ENCODE measurements at regions not wholly inside any gene's neighbourhood (a gene's known extent, or its start where the extent isn't known, plus 50 kb on each side); places are given as distances from the start of the nearest gene placed in this dataset.

DNA sequence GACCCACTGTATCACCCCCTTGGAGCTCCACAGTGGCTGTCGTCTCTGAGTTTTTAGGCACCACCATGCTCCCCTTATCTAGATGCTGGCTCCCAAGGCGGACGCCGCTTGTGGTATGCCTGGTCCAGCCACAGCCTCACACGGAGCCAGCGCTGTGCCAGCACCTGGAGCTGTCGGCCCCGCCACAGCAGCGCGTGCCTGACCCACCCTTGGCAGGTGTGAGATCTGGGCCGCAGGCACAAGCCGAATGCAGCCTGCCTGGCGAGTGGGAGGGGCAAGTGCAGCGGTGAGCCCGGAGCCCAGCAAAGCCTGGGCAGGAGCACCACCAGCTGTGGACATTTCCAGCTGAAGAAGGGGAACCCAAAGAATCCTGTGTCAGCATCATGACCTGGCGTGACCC is 91.9 kb upstream of the BACE2 start:
- DNase-seq (ENCODE audit: low spot score): peak; percentile 17

DNA sequence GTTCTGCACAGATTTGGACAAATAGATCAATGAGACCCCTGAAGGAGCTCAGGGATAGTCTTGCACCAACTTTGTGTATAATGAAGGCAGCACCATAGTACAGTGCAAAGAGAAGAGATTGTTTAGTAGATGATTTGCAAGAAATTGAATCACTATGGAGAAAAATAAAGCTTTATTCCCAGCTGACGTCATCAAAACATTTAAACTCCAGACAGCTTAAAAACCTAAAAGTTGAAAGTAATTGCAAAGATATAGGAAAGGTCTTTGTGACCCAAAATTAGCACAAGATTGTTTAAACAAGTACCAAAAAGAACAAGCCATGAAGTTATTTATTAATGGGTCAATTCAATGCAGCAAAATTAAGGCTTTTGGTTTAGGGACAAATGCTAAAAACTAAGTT is 88.8 kb upstream of the BACE2 start:
- no peak for DNase-seq (ENCODE audit: low spot score)

DNA sequence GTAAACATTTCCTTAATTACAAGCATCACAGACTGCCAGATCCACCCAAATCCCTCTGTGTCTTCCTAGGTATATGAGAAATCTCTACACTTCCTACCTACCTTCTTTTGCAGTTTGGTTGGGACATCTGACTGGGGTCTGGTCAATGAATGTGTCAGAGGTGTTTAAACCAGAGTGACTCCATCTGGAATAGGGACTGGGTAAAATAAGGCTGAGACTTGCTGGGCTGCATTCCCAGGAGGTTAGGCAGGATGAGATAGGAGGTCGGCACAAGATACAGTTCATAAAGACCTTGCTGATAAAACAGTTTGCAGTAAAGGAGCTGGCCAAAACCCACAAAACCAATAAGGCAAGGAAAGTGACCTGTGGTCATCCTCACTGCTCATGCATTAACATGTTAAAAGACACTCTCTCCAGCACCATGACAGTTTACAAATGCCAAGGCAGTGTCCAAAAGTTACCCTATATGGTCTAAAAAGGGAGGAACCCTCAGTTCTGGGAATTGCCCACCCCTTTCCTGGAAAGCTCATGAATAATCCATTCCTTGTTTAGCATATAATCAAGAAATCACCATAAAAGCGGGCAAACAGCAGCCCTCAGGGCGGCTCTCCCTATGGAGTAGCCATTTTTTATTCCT is 87.4 kb upstream of the BACE2 start:
- DNase-seq (ENCODE audit: low spot score): no peak

DNA sequence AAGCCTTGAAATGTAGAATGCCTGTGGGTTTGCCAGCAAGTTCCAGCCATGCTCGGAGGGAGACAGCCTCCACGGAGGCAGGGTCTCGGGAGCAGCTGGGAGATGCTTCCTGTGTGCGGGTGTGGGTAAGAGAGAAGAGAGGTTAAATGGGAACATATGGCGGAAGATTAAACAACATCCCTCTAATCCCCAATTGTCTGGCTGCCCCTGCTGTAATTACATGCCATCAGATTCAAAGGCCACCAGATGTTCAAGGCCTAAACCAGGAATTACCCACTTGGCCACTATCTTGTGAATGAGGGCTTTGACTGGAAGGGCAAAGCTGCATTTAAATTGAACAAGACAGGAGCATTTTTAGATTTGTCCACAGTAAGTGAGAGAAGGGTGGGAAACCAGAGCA is 81.4 kb upstream of the BACE2 start:
- no peak for DNase-seq (ENCODE audit: low spot score)

DNA sequence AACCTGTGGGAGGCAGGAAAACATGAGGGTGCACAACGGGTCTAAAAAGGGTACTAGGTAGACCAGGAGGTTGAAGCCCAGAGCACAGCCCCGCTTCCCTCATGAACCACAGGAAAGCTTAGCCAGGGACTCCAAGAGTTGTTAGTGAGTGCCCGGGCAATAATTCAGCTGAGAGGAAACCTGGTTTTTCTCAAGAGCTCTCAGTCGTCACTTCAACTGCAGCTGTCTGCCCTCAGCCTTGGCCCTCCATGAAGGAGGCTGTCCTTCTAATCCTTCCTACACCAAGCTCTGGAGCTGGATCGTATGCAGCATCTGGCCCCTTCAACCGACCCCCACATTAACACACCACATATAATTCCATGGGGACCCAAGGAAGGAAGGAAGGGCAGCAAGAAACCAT is 77.0 kb upstream of the BACE2 start:
- no peak for DNase-seq (ENCODE audit: low spot score)

DNA sequence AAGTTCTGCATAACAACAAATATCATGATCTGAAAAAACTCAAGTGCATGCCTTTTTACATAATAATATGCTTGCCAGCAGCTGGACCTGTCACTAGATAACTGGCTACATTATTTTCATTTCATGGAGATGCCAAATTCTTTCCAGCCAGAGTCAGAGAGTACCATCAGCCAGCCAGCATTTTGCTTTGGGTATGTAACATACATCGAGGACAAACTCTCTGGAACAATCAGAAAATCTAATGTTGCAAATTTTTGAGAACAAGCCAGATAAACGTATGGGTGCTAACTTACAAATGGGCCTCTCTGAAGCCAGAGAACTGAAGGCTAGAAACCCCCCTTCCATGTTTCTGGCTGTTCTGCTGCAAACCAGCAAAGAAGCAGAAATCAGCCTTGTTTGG is 76.3 kb upstream of the BACE2 start:
- DNase-seq (ENCODE audit: low spot score): no peak

DNA sequence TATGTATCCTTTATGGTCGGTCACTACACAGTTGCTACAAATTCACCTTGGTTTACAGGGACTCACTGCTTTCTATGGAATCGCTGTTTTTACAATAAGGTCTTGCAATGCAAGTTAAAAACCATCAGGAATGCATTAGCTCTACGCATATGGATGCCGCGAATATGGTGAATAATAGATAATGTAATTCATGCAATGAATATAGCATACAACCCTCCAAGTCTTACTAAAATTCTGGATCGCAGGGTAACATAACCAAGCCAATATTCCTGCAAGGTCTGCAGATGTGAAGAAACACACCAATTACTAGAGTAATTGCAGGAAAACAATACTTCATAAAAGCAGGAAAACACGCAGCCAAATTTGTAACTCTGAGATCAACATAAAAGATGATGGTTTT is 75.6 kb upstream of the BACE2 start:
- no peak for DNase-seq (ENCODE audit: low spot score)

DNA sequence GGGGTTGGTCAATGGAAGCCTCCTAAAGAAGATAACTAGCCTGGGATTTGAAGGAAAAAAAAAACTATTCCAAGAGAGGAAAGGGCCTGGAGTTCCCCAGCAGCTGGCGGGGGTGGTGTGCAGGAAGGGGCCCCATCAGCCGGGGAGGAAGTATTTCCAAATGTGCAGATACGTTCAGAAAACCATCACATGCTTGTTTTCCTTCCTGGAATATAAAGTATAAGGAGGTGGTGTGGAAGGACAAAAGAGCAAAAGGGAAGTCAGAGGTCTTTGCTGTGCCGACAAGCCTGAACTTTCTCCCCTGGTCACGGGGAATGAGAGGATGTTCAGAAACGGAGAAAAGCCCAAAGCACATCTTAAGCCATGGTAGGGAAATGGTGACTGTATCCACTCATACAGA is 72.0 kb upstream of the BACE2 start:
- DNase-seq (ENCODE audit: low spot score): no peak

DNA sequence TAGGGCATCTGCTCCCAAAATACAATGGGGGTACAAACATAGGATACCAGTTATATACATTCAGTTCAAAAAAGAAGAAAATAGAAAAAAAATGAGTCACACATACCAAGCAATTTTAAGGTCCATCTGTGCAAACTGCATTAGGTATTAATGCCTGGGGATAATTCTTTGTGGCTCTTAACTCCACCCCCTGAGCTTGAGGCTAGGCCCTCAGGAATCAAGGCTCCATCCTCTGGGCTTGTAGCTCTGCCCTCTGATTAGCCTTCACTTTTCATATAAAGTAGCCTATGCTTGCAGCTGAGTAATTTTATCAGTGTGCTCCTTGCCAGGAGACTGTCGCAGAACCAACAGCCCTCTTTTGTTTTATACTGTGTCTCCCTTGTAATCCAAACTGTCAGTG is 69.9 kb upstream of the BACE2 start:
- DNase-seq (ENCODE audit: low spot score): no peak

DNA sequence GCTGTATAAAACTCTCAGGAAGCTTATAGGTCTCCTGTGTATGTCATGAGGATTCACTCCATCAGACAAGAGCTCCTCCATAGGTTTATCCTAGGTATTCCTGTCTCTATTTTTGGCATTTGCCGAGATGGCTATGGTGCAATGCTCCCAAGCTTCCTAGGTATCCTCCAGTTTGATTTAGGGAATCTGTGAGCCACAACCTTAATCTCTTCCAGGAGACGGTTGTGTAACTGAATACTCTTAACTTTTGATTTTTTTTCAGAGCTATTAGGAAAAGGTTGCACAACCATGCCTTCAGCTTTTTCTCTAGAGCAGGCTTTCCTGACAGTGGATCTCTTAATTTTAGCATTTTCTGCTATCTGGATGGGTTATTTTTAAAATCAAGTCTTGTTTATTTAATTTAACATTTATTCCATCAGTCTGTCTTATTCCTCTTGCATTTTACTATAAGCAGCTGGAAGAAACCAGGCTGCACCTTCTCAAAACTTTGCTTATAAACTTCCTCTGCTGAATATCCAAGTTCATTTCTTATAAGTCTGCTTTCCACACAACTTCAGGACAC is 69.4 kb upstream of the BACE2 start:
- DNase-seq (ENCODE audit: low spot score): no peak

DNA sequence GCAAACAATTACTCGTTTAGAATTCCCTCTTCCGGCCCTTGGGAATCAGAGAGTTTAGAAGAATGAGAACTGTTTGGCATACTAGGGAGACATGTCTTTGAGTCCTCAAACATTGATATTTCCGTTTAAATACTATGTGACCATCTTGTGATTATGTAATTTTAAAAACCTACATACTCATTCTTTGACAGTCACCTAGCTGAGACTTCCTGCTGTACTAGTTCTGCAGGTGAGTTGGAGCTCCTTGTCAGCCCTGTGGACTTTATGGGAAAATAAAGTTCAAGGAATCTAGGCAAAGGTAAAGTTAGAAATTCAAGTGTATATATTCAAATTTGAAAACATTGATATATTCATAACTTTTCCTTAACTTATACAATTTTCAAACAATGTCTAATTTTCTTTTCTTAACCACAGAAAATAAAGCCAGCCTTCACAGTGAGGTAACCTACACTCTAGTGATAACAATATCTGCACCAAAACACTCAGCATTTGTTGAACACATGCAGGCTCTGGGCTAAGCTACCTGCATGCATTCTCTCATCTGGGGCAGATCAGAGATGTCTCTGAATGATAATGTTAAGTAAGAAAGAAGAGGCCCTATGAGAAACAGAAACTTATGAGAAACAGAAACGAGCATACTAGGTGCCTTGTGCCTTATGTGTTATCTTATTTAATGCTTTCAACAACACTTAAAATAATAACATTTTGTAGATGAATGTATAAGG is 67.0 kb upstream of the BACE2 start:
- no peak for DNase-seq (ENCODE audit: low spot score)

DNA sequence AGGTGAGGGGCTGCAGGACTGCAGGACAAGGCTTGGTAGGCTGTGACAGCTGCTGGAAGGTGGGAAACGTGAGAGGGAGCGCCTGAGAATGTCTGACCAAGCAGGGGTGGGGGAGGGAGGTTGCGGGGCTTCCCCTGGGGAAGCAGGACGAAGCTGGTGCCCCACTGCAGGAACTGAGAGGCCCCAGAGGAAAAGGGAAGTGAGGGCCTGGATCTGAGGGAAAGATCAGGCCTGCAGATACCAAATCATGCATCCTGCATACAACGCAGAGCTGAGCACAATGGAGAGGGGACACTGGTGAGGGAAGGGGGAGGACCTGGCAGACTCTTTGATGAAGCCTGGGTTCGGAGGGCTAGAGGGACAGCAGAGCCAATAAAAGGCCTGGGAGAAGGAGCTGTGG is 65.7 kb upstream of the BACE2 start:
- no peak for DNase-seq (ENCODE audit: low spot score)

DNA sequence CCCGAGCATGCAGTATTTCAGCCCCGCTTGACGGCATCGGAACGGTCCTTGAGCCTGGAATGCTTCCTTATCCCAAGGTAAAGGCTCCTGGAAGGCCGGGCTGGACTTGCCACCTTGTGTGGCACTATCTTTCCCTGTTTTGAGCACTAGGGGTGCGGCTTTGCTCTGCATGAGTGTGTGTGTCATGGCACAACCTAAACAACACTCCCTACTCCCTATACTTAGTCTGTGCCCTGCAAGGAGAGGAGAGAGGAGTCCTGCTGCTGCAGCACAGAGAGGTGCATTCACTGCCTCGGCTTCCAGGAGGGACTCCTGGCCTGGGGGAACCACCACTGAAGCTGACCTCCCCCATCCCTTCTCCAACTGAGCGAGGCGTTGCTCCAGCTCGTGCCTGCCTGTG is 60.4 kb upstream of the BACE2 start:
- DNase-seq (ENCODE audit: low spot score): no peak

DNA sequence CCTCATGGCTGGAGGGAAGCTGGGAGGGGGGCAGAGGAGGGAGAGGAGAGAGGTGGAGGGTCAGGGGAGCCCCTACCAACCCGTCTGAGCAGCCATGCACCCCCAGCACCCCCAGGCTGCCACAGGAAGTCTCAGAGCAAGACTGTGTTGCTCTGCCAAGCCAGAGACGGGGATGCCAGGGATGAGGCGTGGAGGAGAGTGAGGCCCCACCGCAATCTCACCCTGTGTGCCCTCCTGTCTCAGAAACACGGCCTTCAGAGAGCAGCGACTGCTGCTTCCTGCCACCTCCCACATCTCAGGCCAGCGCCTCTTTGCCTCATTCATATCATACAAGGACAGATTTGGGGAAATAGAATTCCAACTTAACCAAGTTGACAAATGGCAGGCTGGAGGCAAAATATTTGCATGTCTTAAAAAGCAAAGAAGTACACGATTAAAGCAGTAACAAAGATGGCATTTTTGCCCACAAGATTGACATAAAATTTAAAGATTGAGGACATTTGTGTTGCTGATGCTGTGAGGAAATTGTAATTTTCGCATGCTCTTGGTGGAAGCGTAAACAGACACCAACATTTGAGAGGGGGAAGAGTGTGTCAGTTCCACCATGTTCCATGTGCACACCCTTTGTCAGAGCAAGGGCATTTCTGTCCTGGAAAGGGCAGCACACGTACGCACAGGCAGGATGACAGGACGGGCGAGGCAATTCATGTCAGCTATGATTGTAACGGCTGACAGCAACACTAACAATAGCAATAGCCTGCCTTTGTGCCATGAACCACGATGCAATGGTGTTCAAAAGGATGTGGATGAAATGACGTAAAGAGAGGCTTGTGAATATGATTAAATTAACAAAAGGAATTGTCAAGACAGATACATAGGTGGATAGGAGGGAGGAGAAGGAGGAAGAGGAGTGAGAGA is 59.0 kb upstream of the BACE2 start:
- DNase-seq (ENCODE audit: low spot score): no peak

DNA sequence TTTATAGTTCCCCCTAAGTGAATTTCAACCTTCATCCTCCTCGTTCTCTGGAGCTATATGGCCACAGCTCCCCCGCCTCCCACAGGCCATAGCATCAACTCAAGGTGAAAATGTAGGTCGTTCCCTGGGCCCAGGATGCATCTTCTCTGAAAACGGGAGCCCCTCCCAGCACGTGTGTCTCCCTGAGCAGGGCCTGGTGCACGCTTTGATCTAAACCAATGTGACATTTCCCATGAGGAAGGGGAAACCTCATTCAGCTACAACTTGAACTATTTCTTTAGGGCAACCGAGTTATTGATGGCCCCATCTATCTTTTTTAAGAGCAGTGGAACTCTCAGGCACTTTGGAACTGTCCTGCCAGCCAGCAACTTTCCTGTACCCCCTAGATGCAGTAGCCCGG is 57.8 kb upstream of the BACE2 start:
- no peak for DNase-seq (ENCODE audit: low spot score)

DNA sequence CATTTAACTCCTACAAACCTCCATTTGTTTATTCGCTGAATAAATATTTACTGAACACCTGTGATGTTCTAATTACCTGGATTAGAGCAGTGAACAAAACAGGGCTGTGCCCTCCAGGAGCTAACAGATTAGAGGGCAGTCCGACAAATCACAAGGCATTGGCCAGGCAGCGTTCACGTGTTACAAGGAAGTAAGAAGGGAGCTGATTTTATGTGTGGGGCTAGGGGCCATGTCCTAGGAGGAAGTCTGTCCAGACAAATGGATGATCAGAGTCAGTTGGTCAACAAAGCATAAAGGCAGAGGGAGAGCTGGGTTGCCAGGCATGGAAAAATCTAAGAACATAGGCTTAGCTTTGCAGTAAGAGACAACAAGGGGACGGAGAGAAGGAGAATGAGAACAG is 57.3 kb upstream of the BACE2 start:
- no peak for DNase-seq (ENCODE audit: low spot score)

DNA sequence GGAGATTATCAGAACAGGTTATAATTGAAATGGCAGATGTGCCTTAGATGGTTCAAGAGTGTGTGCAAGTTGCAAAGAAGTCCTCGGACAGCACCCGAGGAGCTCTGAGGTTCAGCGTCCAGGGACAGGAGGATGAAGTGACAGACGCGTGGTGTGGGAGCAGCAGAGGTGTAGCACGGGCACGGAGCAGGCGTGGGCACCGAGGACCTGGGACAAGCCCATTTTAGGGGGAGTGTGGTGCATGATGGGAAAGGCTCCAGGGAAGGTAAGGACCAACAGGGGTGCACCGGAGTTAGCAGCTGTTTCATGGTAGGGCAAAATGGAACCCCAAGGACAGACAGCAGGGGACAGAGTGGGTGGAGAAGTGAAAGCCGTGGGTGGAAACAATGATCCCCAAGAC is 56.3 kb upstream of the BACE2 start:
- DNase-seq (ENCODE audit: low spot score): no peak

DNA sequence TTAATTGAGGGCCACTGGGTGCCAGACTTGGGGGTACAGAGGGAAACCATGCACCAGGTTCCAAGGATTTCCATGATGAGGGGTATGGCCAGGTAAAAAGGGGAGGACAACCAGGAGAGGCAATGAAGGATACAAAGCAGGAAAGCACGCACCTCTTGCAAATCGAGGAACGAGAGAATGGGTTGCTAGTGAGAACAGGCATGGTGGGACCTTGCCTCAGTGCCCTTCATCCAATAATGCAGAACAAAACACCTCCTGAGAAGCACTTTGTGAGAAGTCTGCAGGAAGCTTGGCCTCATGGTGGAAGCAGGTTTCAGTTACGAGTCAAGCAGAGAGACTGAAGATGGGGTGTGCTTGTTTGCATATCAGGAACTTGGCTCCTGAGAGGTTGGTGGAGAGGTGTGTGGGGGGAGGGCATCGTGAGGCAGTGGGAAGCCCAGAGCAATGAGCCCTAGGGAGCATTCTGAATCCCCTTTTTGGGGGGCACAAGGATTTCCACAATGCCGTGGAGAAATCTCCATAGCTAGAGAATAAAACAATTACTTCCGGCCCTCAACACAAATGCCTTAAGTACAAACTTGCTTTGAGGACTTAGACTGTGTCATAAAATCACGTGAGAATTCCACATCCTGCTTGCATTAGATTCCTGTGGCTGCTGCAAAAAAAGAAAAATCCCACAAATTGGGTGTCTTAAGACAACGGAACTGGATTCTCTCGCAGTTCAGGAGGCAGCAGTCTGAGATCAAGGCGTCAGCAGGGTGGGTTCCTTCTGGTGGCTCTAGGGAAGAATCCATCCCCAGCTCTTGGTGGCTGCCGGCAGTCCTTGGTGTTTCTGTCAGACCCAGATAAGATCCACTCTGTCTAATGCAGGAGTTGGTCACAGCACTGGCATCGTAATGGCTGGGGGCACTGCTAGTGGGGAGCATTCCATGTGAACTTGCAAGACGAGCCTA is 54.9 kb upstream of the BACE2 start:
- DNase-seq (ENCODE audit: low spot score): peak; percentile 94

DNA sequence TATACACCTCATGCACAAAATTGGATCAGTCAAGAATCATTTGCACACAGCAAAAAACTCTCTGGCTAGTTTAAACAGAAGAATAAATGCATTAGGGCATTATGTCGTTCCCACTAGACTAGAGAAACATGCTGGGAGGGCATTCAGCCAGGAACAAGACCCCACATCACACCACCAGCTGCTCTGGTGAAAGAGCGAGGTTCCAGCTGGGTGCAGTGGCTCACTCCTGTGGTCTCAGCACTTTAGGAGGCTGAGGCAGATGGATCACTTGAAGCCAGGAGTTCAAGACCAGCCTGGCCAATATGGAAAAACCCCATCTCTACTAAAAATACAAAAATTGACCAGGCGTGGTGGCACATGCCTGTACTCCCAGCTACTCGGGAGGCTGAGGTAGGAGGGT is 52.1 kb upstream of the BACE2 start:
- DNase-seq (ENCODE audit: low spot score): no peak

All from SW480 (cell line).